HepG2 (cell line): ENCODE measurements at regions not wholly inside any gene's neighbourhood (a gene's known extent, or its start where the extent isn't known, plus 50 kb on each side); places are given as distances from the start of the nearest gene placed in this dataset.

ENCODE experiments used
- ATAC-seq: fragments of 200-7000 bp; cut with Tn5 transposase; 3 replicates; pipeline ENCODE4 v1.9.1; 2020; ENCODE audit warnings: mild to moderate bottlenecking, moderate library complexity
- BruUV-seq: library from RNA; stranded (reverse); fragments of 400-500 nt; replicated peaks from 2 replicates; lab custom pipeline; 2021; lab: Mats Ljungman, UMichigan
- CTCF ChIA-PET: fragments of 300-600 bp; formaldehyde crosslinking; extraction: SDS; loops from one replicate; lab custom pipeline; 2021; ENCODE audit warnings: low total read pairs, inconsistent platforms, low intra/inter-chr PET ratio; lab: Yijun Ruan, JAX
- POLR2A ChIA-PET: fragments of 350-600 bp; sonication (Branson Sonifier 250); formaldehyde crosslinking; loops from one replicate; lab custom pipeline; 2020; ENCODE audit warnings: antibody characterized with exemption, inconsistent platforms; lab: Yijun Ruan, JAX
- DNase-seq: peaks from one replicate; pipeline ENCODE4 v3.0.0-alpha.2; 2015; ENCODE audit warnings: low spot score
- FAIRE-seq: peaks from 3 replicates; lab custom pipeline; 2011; peaks lifted over from hg19 to GRCh38; lab: Jason Lieb, UNC
- H2AFZ ChIP-seq: one replicate; pipeline ENCODE4 v1.6.1; 2011; ENCODE audit warnings: low read length, inconsistent platforms
- H3K27ac ChIP-seq: fragments of 300-600 bp; 3 replicates; pipeline ENCODE4 v1.8.0; 2011; ENCODE audit warnings: mixed run types, mild to moderate bottlenecking, mixed read lengths, low read length, inconsistent platforms; ENCODE audit not compliant: insufficient read depth; ENCODE audit errors: extremely low read length
- H3K27me3 ChIP-seq, 2 experiments: fragments of 200-600 bp in 1 of 2; 2 replicates in 1 of 2; 3 replicates in 1 of 2; pipeline versions ENCODE4 v1.6.0 to v1.8.0; 2011; ENCODE audit warnings: low read length in 2 of 2, mild to moderate bottlenecking in 2 of 2, moderate library complexity in 2 of 2, inconsistent platforms in 1 of 2; ENCODE audit not compliant: insufficient read depth in 2 of 2, control insufficient read depth in 1 of 2
- H3K36me3 ChIP-seq, 2 experiments: fragments of 200-600 bp in 1 of 2; replicated peaks in 1 of 2; 2 replicates in 1 of 2; 3 replicates in 1 of 2; pipeline versions ENCODE4 v1.5.1 to v1.8.0; 2011; ENCODE audit warnings: low read length in 2 of 2, inconsistent platforms in 1 of 2; ENCODE audit not compliant: insufficient read depth in 2 of 2, control insufficient read depth in 1 of 2
- H3K4me1 ChIP-seq: 2 replicates; pipeline ENCODE4 v1.5.1; 2012; ENCODE audit warnings: low read length, inconsistent platforms; ENCODE audit not compliant: insufficient read depth
- H3K4me2 ChIP-seq: 2 replicates; pipeline ENCODE4 v1.6.0; 2011; ENCODE audit warnings: low read depth, low read length, inconsistent platforms
- H3K4me3 ChIP-seq, 3 experiments: fragments of 200-600 bp in 1 of 3; sonication (generic), shearing (Covaris generic) in 1 of 3; replicated peaks in 1 of 3; 2 replicates each; pipeline ENCODE4 v1.5.1; 2011 to 2016; ENCODE audit warnings: low read length in 3 of 3, inconsistent platforms in 2 of 3, low read depth in 2 of 3, mild to moderate bottlenecking in 2 of 3, control low read depth in 1 of 3, mixed read lengths in 1 of 3; ENCODE audit not compliant: insufficient read depth in 1 of 3
- H3K79me2 ChIP-seq: one replicate; pipeline ENCODE4 v1.6.1; 2011; ENCODE audit warnings: low read length, inconsistent platforms; ENCODE audit not compliant: insufficient read depth
- H3K9ac ChIP-seq: 2 replicates; pipeline ENCODE4 v1.6.0; 2011; ENCODE audit warnings: mild to moderate bottlenecking, low read depth, low read length, inconsistent platforms; ENCODE audit not compliant: insufficient read depth
- H3K9me3 ChIP-seq: 2 replicates; pipeline ENCODE4 v1.5.1; 2012; ENCODE audit warnings: mild to moderate bottlenecking, low read length
- H4K20me1 ChIP-seq: 2 replicates; pipeline ENCODE4 v1.6.0; 2011; ENCODE audit warnings: inconsistent platforms, mild to moderate bottlenecking, low read length, moderate library complexity; ENCODE audit not compliant: insufficient read depth
- HBP1 ChIP-seq: IDR thresholded peaks from 2 replicates; pipeline ENCODE4 v1.6.1; 2016; ENCODE audit warnings: low read depth, control low read depth
- ISL2 ChIP-seq: sonication (generic); formaldehyde crosslinking; IDR thresholded peaks from 2 replicates; pipeline ENCODE4 v1.5.0; 2020; ENCODE audit warnings: missing genetic modification reagents
- ISX ChIP-seq: sonication (generic); formaldehyde crosslinking; conservative IDR thresholded peaks from 2 replicates; pipeline ENCODE4 v1.5.0; 2020; ENCODE audit warnings: missing genetic modification reagents
- MZF1 ChIP-seq: sonication (generic); formaldehyde crosslinking; IDR thresholded peaks from 2 replicates; pipeline ENCODE4 v1.8.1; 2023; ENCODE audit warnings: mild to moderate bottlenecking, missing genetic modification reagents, borderline replicate concordance
- NFKBIZ ChIP-seq: IDR thresholded peaks from 2 replicates; pipeline ENCODE4 v1.6.1; 2018; ENCODE audit warnings: missing genetic modification reagents, missing compliant biosample characterization
- POGK ChIP-seq: sonication (generic); formaldehyde crosslinking; conservative IDR thresholded peaks from 2 replicates; pipeline ENCODE4 v1.8.0; 2022; ENCODE audit warnings: mild to moderate bottlenecking, moderate library complexity, missing genetic modification reagents
- SMARCC2 ChIP-seq: fragments of 450-650 bp; IDR thresholded peaks from 2 replicates; pipeline ENCODE4 v1.6.1; 2017; ENCODE audit warnings: antibody characterized with exemption, mild to moderate bottlenecking
- SRSF9 ChIP-seq: fragments of 200-400 bp; formaldehyde crosslinking; IDR thresholded peaks from 2 replicates; pipeline ENCODE4 v1.6.1; 2018; ENCODE audit warnings: borderline replicate concordance, mild to moderate bottlenecking, low read depth, low read length; ENCODE audit not compliant: insufficient read depth, poor library complexity, severe bottlenecking
- ZBTB20 ChIP-seq: sonication (generic); formaldehyde crosslinking; IDR thresholded peaks from 2 replicates; pipeline ENCODE4 v1.8.1; 2023; ENCODE audit warnings: missing genetic modification reagents, low read depth, mild to moderate bottlenecking, borderline replicate concordance
- ZBTB42 ChIP-seq: sonication (generic); formaldehyde crosslinking; IDR thresholded peaks from 2 replicates; pipeline ENCODE4 v1.5.0; 2020; ENCODE audit warnings: mild to moderate bottlenecking, missing genetic modification reagents
- ZNF512 ChIP-seq: sonication (generic); formaldehyde crosslinking; IDR thresholded peaks from 2 replicates; pipeline ENCODE4 v1.4.0; 2020; ENCODE audit warnings: mild to moderate bottlenecking, missing genetic modification reagents
- ZNF547 ChIP-seq: sonication (generic); formaldehyde crosslinking; IDR thresholded peaks from 2 replicates; pipeline ENCODE4 v1.5.1; 2020; ENCODE audit warnings: mild to moderate bottlenecking, missing genetic modification reagents
- ZNF775 ChIP-seq: sonication (generic); formaldehyde crosslinking; IDR thresholded peaks from 2 replicates; pipeline ENCODE4 v1.4.0; 2020; ENCODE audit warnings: missing genetic modification reagents, mild to moderate bottlenecking, moderate library complexity, borderline replicate concordance
- ZNF879 ChIP-seq: sonication (generic); formaldehyde crosslinking; IDR thresholded peaks from 2 replicates; pipeline ENCODE4 v1.8.1; 2023; ENCODE audit warnings: missing genetic modification reagents
- ZSCAN29 ChIP-seq: sonication (generic); formaldehyde crosslinking; conservative IDR thresholded peaks from 2 replicates; pipeline ENCODE4 v1.4.0; 2020; ENCODE audit warnings: mild to moderate bottlenecking, missing genetic modification reagents
- WGBS: methylation state at CpG from one replicate; pipeline ENCODE4 v1.1.6; 2017; ENCODE audit warnings: low lambda C conversion rate; 5-methylcytosine and 5-hydroxymethylcytosine counted together
- in situ Hi-C: cut with HindIII; loops from 2 replicates; pipeline ENCODE4 v1.10.0; 2017; ENCODE audit warnings: low pct_unique_long_range_greater_than_20kb; ENCODE audit not compliant: extremely low pct_ligation_motif_present
- intact Hi-C: fragments of 100-400 bp; cut with micrococcal nuclease; formaldehyde crosslinking; loops from one replicate; pipeline ENCODE4 v1.10.0; 2022; ENCODE audit not compliant: unreplicated experiment

- TF ChIP-seq POGK (CRISPR knock-in tag) = no peak
- TF ChIP-seq ZNF512 = no peak
- TF ChIP-seq ZNF775 = no peak
These were observed 738.0 kb upstream of the AADAT start (continued) for GRCh38 chr4:170827562-170828274.

- Histone ChIP-seq H3K4me3 (no peak overlapping the region), H3K36me3 (no peaks in the 10 kb centered on the region), H3K27me3 (no peaks in the 10 kb centered on the region), H3K9me3 (peaks cover 33% of the 10 kb centered on the region), H2AFZ (no peak overlapping the region), H3K4me1 (no peaks in the 10 kb centered on the region), H3K79me2 (no peaks in the 10 kb centered on the region), H3K27ac (no peak overlapping the region), H4K20me1 (no peaks in the 10 kb centered on the region), H3K9ac (no peak overlapping the region), H3K4me2 (no peak overlapping the region)
- no peak for ATAC-seq
- ChIA-PET POLR2A (no interaction called here), CTCF (no interaction called here)
- no peak for FAIRE-seq
- BruUV-seq = no TSS peak
- 11% methylated on average over 2 of the region's 2 CpGs for whole genome bisulfite sequencing
- in situ Hi-C loops = no loop called here
- TF ChIP-seq NFKBIZ (CRISPR knock-in tag) (no peak), ZBTB20 (CRISPR knock-in tag) (no peak), ZNF879 (CRISPR knock-in tag) (no peak), SRSF9 (no peak), ZBTB42 (CRISPR knock-in tag) (no peak), SMARCC2 (no peak), ISL2 (CRISPR knock-in tag) (no peak), ZNF547 (CRISPR knock-in tag) (no peak), ZSCAN29 (CRISPR knock-in tag) (no peak), HBP1 (CRISPR knock-in tag) (no peak), MZF1 (CRISPR knock-in tag) (no peak), ISX (CRISPR knock-in tag) (no peak)
- TF ChIP-seq, all 625 proteins: peak for 0
- no peak for DNase-seq
- intact Hi-C loops = no loop called here
These were observed 729.0 kb upstream of the AADAT start for GRCh38 chr4:170818786-170819185.
